DND-41 (cell line): ENCODE measurements at regions not wholly inside any gene's neighbourhood (a gene's known extent, or its start where the extent isn't known, plus 50 kb on each side); places are given as distances from the start of the nearest gene placed in this dataset.

Experiments used
- ATAC-seq: fragments of 200-7000 bp; cut with Tn5 transposase; 3 replicates; pipeline ENCODE4 v1.9.1; 2021; ENCODE audit warnings: low read depth; ENCODE audit not compliant: insufficient read depth
- DNase-seq: peaks from one replicate; pipeline ENCODE4 v3.0.0-alpha.2; 2020
- H2AFZ ChIP-seq: 2 replicates; pipeline ENCODE4 v1.6.0; 2012; ENCODE audit warnings: low read depth, low read length
- H3K27ac ChIP-seq: 2 replicates; pipeline ENCODE4 v1.5.1; 2012; ENCODE audit warnings: low read length, inconsistent platforms
- H3K27me3 ChIP-seq: fragments of 200-600 bp; sonication (generic); 2 replicates; pipeline ENCODE4 v1.6.0; 2012; ENCODE audit warnings: low read length, mild to moderate bottlenecking, inconsistent platforms; ENCODE audit not compliant: insufficient read depth, poor library complexity
- H3K36me3 ChIP-seq: 2 replicates; pipeline ENCODE4 v1.5.1; 2012; ENCODE audit warnings: low read length, inconsistent platforms; ENCODE audit not compliant: insufficient read depth
- H3K4me1 ChIP-seq: 2 replicates; pipeline ENCODE4 v1.5.1; 2012; ENCODE audit warnings: mild to moderate bottlenecking, low read length; ENCODE audit not compliant: insufficient read depth
- H3K4me2 ChIP-seq: 2 replicates; pipeline ENCODE4 v1.6.0; 2012; ENCODE audit warnings: mild to moderate bottlenecking, moderate library complexity, low read length, inconsistent platforms; ENCODE audit not compliant: insufficient read depth
- H3K4me3 ChIP-seq, 2 experiments: fragments of 200-600 bp in 1 of 2; shearing (Covaris generic) in 1 of 2; 2 replicates each; pipeline ENCODE4 v1.5.1; 2012 to 2016; ENCODE audit warnings: inconsistent platforms in 2 of 2, low read length in 2 of 2, mild to moderate bottlenecking in 2 of 2, low read depth in 1 of 2, moderate library complexity in 1 of 2
- H3K79me2 ChIP-seq: 2 replicates; pipeline ENCODE4 v1.6.0; 2012; ENCODE audit warnings: low read length, inconsistent platforms; ENCODE audit not compliant: insufficient read depth
- H3K9ac ChIP-seq: 2 replicates; pipeline ENCODE4 v1.6.0; 2012; ENCODE audit warnings: low read depth, mild to moderate bottlenecking, inconsistent platforms, low read length, moderate library complexity
- H3K9me3 ChIP-seq: 2 replicates; pipeline ENCODE4 v1.5.1; 2012; ENCODE audit warnings: low read length, moderate library complexity, mild to moderate bottlenecking, inconsistent platforms; ENCODE audit not compliant: insufficient read depth, severe bottlenecking
- H4K20me1 ChIP-seq: 2 replicates; pipeline ENCODE4 v1.6.0; 2012; ENCODE audit warnings: low read length; ENCODE audit not compliant: insufficient read depth
- CTCF ChIP-seq: IDR thresholded peaks from 2 replicates; pipeline ENCODE4 v1.5.1; 2012; ENCODE audit warnings: borderline replicate concordance, low read length, moderate library complexity, mild to moderate bottlenecking; ENCODE audit not compliant: poor library complexity, severe bottlenecking; ENCODE audit errors: extremely low read depth
- EZH2 ChIP-seq: IDR thresholded peaks from 3 replicates; pipeline ENCODE4 v1.6.1; 2012; ENCODE audit warnings: borderline replicate concordance, low read depth, mild to moderate bottlenecking, moderate library complexity, low read length, inconsistent platforms; ENCODE audit not compliant: severe bottlenecking

- DNase-seq (no peak), ATAC-seq (no peak)
- no peak overlapping the region for H3K9ac ChIP-seq
- no peaks in the 10 kb centered on the region for H3K27me3 ChIP-seq
- H2AFZ ChIP-seq, result no peak overlapping the region
- no peak overlapping the region for H3K4me2 ChIP-seq
- H3K4me1 ChIP-seq, result no peaks in the 10 kb centered on the region
- no peaks in the 10 kb centered on the region for H3K79me2 ChIP-seq
- H3K4me3 ChIP-seq, result no peak overlapping the region
- H3K9me3 ChIP-seq, result no peaks in the 10 kb centered on the region
- H4K20me1 ChIP-seq, result no peaks in the 10 kb centered on the region
- no peaks in the 10 kb centered on the region for H3K36me3 ChIP-seq
- H3K27ac ChIP-seq, result no peak overlapping the region
- no peak for TF ChIP-seq EZH2
- TF ChIP-seq CTCF, result no peak
These were observed 423.4 kb downstream of the CD83 start for GRCh38 chr6:14540810-14541540.

GRCh38 chr6:14542670-14543366 is 425.2 kb downstream of the CD83 start:
- Histone ChIP-seq H3K9ac (no peak overlapping the region), H3K4me1 (no peaks in the 10 kb centered on the region), H3K27me3 (no peaks in the 10 kb centered on the region), H3K79me2 (no peaks in the 10 kb centered on the region), H3K36me3 (no peaks in the 10 kb centered on the region), H2AFZ (no peak overlapping the region), H4K20me1 (no peaks in the 10 kb centered on the region), H3K4me2 (no peak overlapping the region), H3K9me3 (no peaks in the 10 kb centered on the region), H3K27ac (no peak overlapping the region), H3K4me3 (no peak overlapping the region)
- TF ChIP-seq CTCF, result no peak
- no peak for TF ChIP-seq EZH2
- peak; percentile 10 for DNase-seq
- peak; percentile 62; the same call in 2 of the 3 replicates for ATAC-seq

GRCh38 chr6:14543971-14544585 is 426.5 kb downstream of the CD83 start:
- no peak overlapping the region for H3K4me3 ChIP-seq
- ATAC-seq (no peak), DNase-seq (no peak)
- no peaks in the 10 kb centered on the region for H3K4me1 ChIP-seq
- no peaks in the 10 kb centered on the region for H3K27me3 ChIP-seq
- no peak for TF ChIP-seq CTCF
- no peak for TF ChIP-seq EZH2
- no peaks in the 10 kb centered on the region for H3K9me3 ChIP-seq
- H2AFZ ChIP-seq, result no peak overlapping the region
- H3K27ac ChIP-seq, result no peak overlapping the region
- H3K4me2 ChIP-seq, result no peak overlapping the region
- H3K36me3 ChIP-seq, result no peaks in the 10 kb centered on the region
- no peaks in the 10 kb centered on the region for H3K79me2 ChIP-seq
- no peak overlapping the region for H3K9ac ChIP-seq
- no peaks in the 10 kb centered on the region for H4K20me1 ChIP-seq
